Hypothalamus (tissue), 51 donors: ENCODE measurements at regions not wholly inside any gene's neighbourhood (a gene's known extent, or its start where the extent isn't known, plus 50 kb on each side); places are given as distances from the start of the nearest gene placed in this dataset.
"Not testable (repeated sequence)": the region's sequence is repeated elsewhere in the genome, so short reads cannot be mapped to it uniquely, and the experiment has no call there.

ENCODE experiments used
- DNase-seq, 51 donors: peaks; one replicate each; lab custom pipeline; 2025; lab: John Stamatoyannopoulos, UW

GRCh38 chr16:35793601-35794000, 2334.2 kb downstream of the TP53TG3F start:
- DNase-seq = no peak

- DNase-seq = no peak
Measured at GRCh38 chr16:35794896-35795295, 2335.5 kb downstream of the TP53TG3F start.

- DNase-seq = no peak
Measured at GRCh38 chr16:35795361-35796029, 2336.1 kb downstream of the TP53TG3F start.

GRCh38 chr16:35797811-35798210, 2338.4 kb downstream of the TP53TG3F start:
- DNase-seq = no peak

- no peak for DNase-seq
Measured at GRCh38 chr16:35798885-35799426, 2339.5 kb downstream of the TP53TG3F start.

GRCh38 chr16:35804465-35804864, 2345.1 kb downstream of the TP53TG3F start:
- DNase-seq = not testable (repeated sequence)

GRCh38 chr16:35823342-35823741, 2363.9 kb downstream of the TP53TG3F start:
- DNase-seq = no peak

GRCh38 chr16:35841632-35842031, 2382.2 kb downstream of the TP53TG3F start:
- no peak for DNase-seq

GRCh38 chr16:35862242-35862641, 2402.8 kb downstream of the TP53TG3F start:
- no peak for DNase-seq

- DNase-seq = no peak
Measured at GRCh38 chr16:35868630-35869029, 2409.2 kb downstream of the TP53TG3F start.

- DNase-seq = no peak
Measured at GRCh38 chr16:35873472-35873871, 2414.1 kb downstream of the TP53TG3F start.

- DNase-seq = no peak
Measured at GRCh38 chr16:35881654-35882053, 2422.2 kb downstream of the TP53TG3F start.

- no peak for DNase-seq
Measured at GRCh38 chr16:35906440-35906839, 2447.0 kb downstream of the TP53TG3F start.

- DNase-seq = no peak
Measured at GRCh38 chr16:35908152-35908551, 2448.7 kb downstream of the TP53TG3F start.

GRCh38 chr16:35908942-35909341, 2449.5 kb downstream of the TP53TG3F start:
- no peak for DNase-seq

GRCh38 chr16:35909351-35909954, 2450.0 kb downstream of the TP53TG3F start:
- no peak for DNase-seq

GRCh38 chr16:35910409-35910808, 2451.0 kb downstream of the TP53TG3F start:
- no peak for DNase-seq

- DNase-seq = no peak
Measured at GRCh38 chr16:35911899-35912298, 2452.5 kb downstream of the TP53TG3F start.

GRCh38 chr16:35931722-35932121, 2472.3 kb downstream of the TP53TG3F start:
- no peak for DNase-seq
